HG03280 (cell line): ENCODE measurements at regions not wholly inside any gene's neighbourhood (a gene's known extent, or its start where the extent isn't known, plus 50 kb on each side); places are given as distances from the start of the nearest gene placed in this dataset.

Experiments
- ATAC-seq: cut with Tn5 transposase; IDR thresholded peaks from one replicate; pipeline ENCODE4 v1.9.1; 2021; ENCODE audit warnings: mild to moderate bottlenecking, moderate library complexity; ENCODE audit not compliant: unreplicated experiment

GRCh38 chr3:181457190-181457589 lies 254.5 kb upstream of the SOX2 start:
- no peak for ATAC-seq

- no peak for ATAC-seq
Observed at GRCh38 chr3:181455276-181455675, 256.4 kb upstream of the SOX2 start.

GRCh38 chr3:181454451-181455027 lies 257.2 kb upstream of the SOX2 start:
- ATAC-seq: no peak

- ATAC-seq: no peak
Observed at GRCh38 chr3:181446741-181447140, 265.0 kb upstream of the SOX2 start.

- no peak for ATAC-seq
Observed at GRCh38 chr3:181442066-181442465, 269.7 kb upstream of the SOX2 start.

- no peak for ATAC-seq
Observed at GRCh38 chr3:181432992-181433391, 278.7 kb upstream of the SOX2 start.

- ATAC-seq: no peak
Observed at GRCh38 chr3:181431748-181432147, 280.0 kb upstream of the SOX2 start.

- ATAC-seq: no peak
Observed at GRCh38 chr3:181425074-181425473, 286.7 kb upstream of the SOX2 start.

- ATAC-seq: no peak
Observed at GRCh38 chr3:181418233-181418632, 293.5 kb upstream of the SOX2 start.

GRCh38 chr3:181417748-181418147 lies 294.0 kb upstream of the SOX2 start:
- ATAC-seq: no peak

- no peak for ATAC-seq
Observed at GRCh38 chr3:181410870-181411269, 300.9 kb upstream of the SOX2 start.

- ATAC-seq: no peak
Observed at GRCh38 chr3:181403876-181404660, 307.7 kb upstream of the SOX2 start.

GRCh38 chr3:181402347-181402746 lies 309.4 kb upstream of the SOX2 start:
- ATAC-seq: no peak

GRCh38 chr3:181384970-181385369 lies 326.8 kb upstream of the SOX2 start:
- no peak for ATAC-seq

GRCh38 chr3:181383760-181384159 lies 328.0 kb upstream of the SOX2 start:
- ATAC-seq: no peak

GRCh38 chr3:181383201-181383600 lies 328.5 kb upstream of the SOX2 start:
- no peak for ATAC-seq

- ATAC-seq: no peak
Observed at GRCh38 chr3:181382656-181383055, 329.1 kb upstream of the SOX2 start.

- no peak for ATAC-seq
Observed at GRCh38 chr3:181379278-181379677, 332.4 kb upstream of the SOX2 start.

GRCh38 chr3:181369637-181370036 lies 342.1 kb upstream of the SOX2 start:
- ATAC-seq: no peak

GRCh38 chr3:181363231-181363630 lies 348.5 kb upstream of the SOX2 start:
- no peak for ATAC-seq

- ATAC-seq: no peak
Observed at GRCh38 chr3:181362378-181362777, 349.3 kb upstream of the SOX2 start.

- ATAC-seq: peak; percentile 57
Observed at GRCh38 chr3:181358562-181358961, 353.2 kb upstream of the SOX2 start.

GRCh38 chr3:181358060-181358459 lies 353.7 kb upstream of the SOX2 start:
- no peak for ATAC-seq
